ENCODE measurements at regions not wholly inside any gene's neighbourhood (a gene's known extent, or its start where the extent isn't known, plus 50 kb on each side); places are given as distances from the start of the nearest gene placed in this dataset.

- DNase-seq: no peak
These were observed 160.9 kb downstream of the SMIM20 start for GRCh38 chr4:26074712-26075430.

- no peak for DNase-seq
These were observed 161.6 kb downstream of the SMIM20 start for GRCh38 chr4:26075583-26075982.

GRCh38 chr4:26076000-26076587, 162.1 kb downstream of the SMIM20 start:
- no peak for DNase-seq

- no peak for DNase-seq
These were observed 162.9 kb downstream of the SMIM20 start for GRCh38 chr4:26076896-26077295.

- DNase-seq: no peak
These were observed 163.7 kb downstream of the SMIM20 start for GRCh38 chr4:26077756-26078155.

- no peak for DNase-seq
These were observed 167.0 kb downstream of the SMIM20 start for GRCh38 chr4:26080870-26081628.

GRCh38 chr4:26081795-26082498, 167.9 kb downstream of the SMIM20 start:
- DNase-seq: peak; percentile 32

- DNase-seq: no peak
These were observed 168.5 kb downstream of the SMIM20 start for GRCh38 chr4:26082565-26082964.

- DNase-seq: no peak
These were observed 170.0 kb downstream of the SMIM20 start for GRCh38 chr4:26083987-26084386.

- DNase-seq: no peak
These were observed 170.4 kb downstream of the SMIM20 start for GRCh38 chr4:26084414-26084813.

GRCh38 chr4:26085551-26085950, 171.5 kb downstream of the SMIM20 start:
- DNase-seq: no peak

GRCh38 chr4:26086621-26087441, 172.8 kb downstream of the SMIM20 start:
- no peak for DNase-seq

- DNase-seq: no peak
These were observed 174.5 kb downstream of the SMIM20 start for GRCh38 chr4:26088433-26088928.

GRCh38 chr4:26093551-26093950, 179.5 kb downstream of the SMIM20 start:
- DNase-seq: no peak

- DNase-seq: no peak
These were observed 180.1 kb downstream of the SMIM20 start for GRCh38 chr4:26094076-26094475.

GRCh38 chr4:26094911-26095310, 180.9 kb downstream of the SMIM20 start:
- DNase-seq: no peak

- no peak for DNase-seq
These were observed 185.9 kb downstream of the SMIM20 start for GRCh38 chr4:26099967-26100366.

GRCh38 chr4:26101011-26101410, 187.0 kb downstream of the SMIM20 start:
- DNase-seq: no peak

GRCh38 chr4:26104056-26104685, 190.2 kb downstream of the SMIM20 start:
- no peak for DNase-seq

GRCh38 chr4:26105337-26105736, 191.3 kb downstream of the SMIM20 start:
- no peak for DNase-seq

- DNase-seq: no peak
These were observed 192.0 kb downstream of the SMIM20 start for GRCh38 chr4:26105815-26106699.
